Ishikawa (cell line): ENCODE measurements at regions not wholly inside any gene's neighbourhood (a gene's known extent, or its start where the extent isn't known, plus 50 kb on each side); places are given as distances from the start of the nearest gene placed in this dataset.

Source experiments
- CEBPB ChIP-seq: IDR thresholded peaks from 2 replicates; pipeline ENCODE4 v1.6.1; 2012
- CREB1 ChIP-seq: IDR thresholded peaks from 2 replicates; pipeline ENCODE4 v1.6.1; 2012; ENCODE audit warnings: low read depth
- EGR1 ChIP-seq: IDR thresholded peaks from 2 replicates; pipeline ENCODE4 v1.6.1; 2012
- EP300 ChIP-seq: IDR thresholded peaks from 2 replicates; pipeline ENCODE4 v1.6.1; 2012; ENCODE audit warnings: borderline replicate concordance
- FOXM1 ChIP-seq: IDR thresholded peaks from 2 replicates; pipeline ENCODE4 v1.6.1; 2012; ENCODE audit warnings: low read depth, borderline replicate concordance
- MAX ChIP-seq: IDR thresholded peaks from 2 replicates; pipeline ENCODE4 v1.6.1; 2012
- NFIC ChIP-seq: IDR thresholded peaks from 2 replicates; pipeline ENCODE4 v1.6.1; 2012
- RAD21 ChIP-seq: IDR thresholded peaks from 2 replicates; pipeline ENCODE4 v1.6.1; 2012; ENCODE audit warnings: low read depth
- TAF1 ChIP-seq: IDR thresholded peaks from 2 replicates; pipeline ENCODE4 v1.6.1; 2012; ENCODE audit warnings: low read depth, mild to moderate bottlenecking
- TCF12 ChIP-seq: IDR thresholded peaks from 2 replicates; pipeline ENCODE4 v1.6.1; 2012; ENCODE audit warnings: low read depth
- TEAD4 ChIP-seq: IDR thresholded peaks from 2 replicates; pipeline ENCODE4 v1.6.1; 2012
- USF1 ChIP-seq: IDR thresholded peaks from 2 replicates; pipeline ENCODE4 v1.6.1; 2012
- YY1 ChIP-seq: IDR thresholded peaks from 2 replicates; pipeline ENCODE4 v1.6.1; 2012; ENCODE audit warnings: low read depth
- ZBTB7A ChIP-seq: IDR thresholded peaks from 2 replicates; pipeline ENCODE4 v1.6.1; 2012; ENCODE audit warnings: low read depth
- TF ChIP-seq, protein P1 (sequence below): IDR thresholded peaks from 2 replicates; pipeline ENCODE4 v1.6.1; 2012; ENCODE audit warnings: low read depth, mild to moderate bottlenecking

GRCh38 chr1:116207126-116207735 is 96.0 kb downstream of the MAB21L3 start:
- no peak for TF ChIP-seq EGR1
- TF ChIP-seq CREB1: no peak
- no peak for TF ChIP-seq FOXM1
- TF ChIP-seq, protein P1, sequence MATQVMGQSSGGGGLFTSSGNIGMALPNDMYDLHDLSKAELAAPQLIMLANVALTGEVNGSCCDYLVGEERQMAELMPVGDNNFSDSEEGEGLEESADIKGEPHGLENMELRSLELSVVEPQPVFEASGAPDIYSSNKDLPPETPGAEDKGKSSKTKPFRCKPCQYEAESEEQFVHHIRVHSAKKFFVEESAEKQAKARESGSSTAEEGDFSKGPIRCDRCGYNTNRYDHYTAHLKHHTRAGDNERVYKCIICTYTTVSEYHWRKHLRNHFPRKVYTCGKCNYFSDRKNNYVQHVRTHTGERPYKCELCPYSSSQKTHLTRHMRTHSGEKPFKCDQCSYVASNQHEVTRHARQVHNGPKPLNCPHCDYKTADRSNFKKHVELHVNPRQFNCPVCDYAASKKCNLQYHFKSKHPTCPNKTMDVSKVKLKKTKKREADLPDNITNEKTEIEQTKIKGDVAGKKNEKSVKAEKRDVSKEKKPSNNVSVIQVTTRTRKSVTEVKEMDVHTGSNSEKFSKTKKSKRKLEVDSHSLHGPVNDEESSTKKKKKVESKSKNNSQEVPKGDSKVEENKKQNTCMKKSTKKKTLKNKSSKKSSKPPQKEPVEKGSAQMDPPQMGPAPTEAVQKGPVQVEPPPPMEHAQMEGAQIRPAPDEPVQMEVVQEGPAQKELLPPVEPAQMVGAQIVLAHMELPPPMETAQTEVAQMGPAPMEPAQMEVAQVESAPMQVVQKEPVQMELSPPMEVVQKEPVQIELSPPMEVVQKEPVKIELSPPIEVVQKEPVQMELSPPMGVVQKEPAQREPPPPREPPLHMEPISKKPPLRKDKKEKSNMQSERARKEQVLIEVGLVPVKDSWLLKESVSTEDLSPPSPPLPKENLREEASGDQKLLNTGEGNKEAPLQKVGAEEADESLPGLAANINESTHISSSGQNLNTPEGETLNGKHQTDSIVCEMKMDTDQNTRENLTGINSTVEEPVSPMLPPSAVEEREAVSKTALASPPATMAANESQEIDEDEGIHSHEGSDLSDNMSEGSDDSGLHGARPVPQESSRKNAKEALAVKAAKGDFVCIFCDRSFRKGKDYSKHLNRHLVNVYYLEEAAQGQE: no peak
- TF ChIP-seq CEBPB: no peak
- no peak for TF ChIP-seq TCF12
- no peak for TF ChIP-seq TEAD4
- TF ChIP-seq MAX: no peak

GRCh38 chr1:116208136-116208535 is 96.9 kb downstream of the MAB21L3 start:
- TF ChIP-seq FOXM1 (no peak), NFIC (no peak), RAD21 (no peak), ZBTB7A (no peak), CREB1 (no peak), TEAD4 (no peak), TCF12 (no peak), CEBPB (no peak), EGR1 (no peak), USF1 (no peak), MAX (no peak), EP300 (no peak), YY1 (no peak), TAF1 (no peak)
- TF ChIP-seq, protein P1: no peak

GRCh38 chr1:116211294-116211693 is 100.1 kb downstream of the MAB21L3 start:
- no peak for TF ChIP-seq EP300
- no peak for TF ChIP-seq ZBTB7A
- TF ChIP-seq MAX: no peak
- TF ChIP-seq CEBPB: no peak
- TF ChIP-seq YY1: no peak
- TF ChIP-seq, protein P1: no peak

- TF ChIP-seq RAD21 (peak; percentile 13; the same call in 1 of the 2 replicates), CREB1 (no peak)
Observed at GRCh38 chr1:116218922-116219321, 107.7 kb downstream of the MAB21L3 start.

DNA sequence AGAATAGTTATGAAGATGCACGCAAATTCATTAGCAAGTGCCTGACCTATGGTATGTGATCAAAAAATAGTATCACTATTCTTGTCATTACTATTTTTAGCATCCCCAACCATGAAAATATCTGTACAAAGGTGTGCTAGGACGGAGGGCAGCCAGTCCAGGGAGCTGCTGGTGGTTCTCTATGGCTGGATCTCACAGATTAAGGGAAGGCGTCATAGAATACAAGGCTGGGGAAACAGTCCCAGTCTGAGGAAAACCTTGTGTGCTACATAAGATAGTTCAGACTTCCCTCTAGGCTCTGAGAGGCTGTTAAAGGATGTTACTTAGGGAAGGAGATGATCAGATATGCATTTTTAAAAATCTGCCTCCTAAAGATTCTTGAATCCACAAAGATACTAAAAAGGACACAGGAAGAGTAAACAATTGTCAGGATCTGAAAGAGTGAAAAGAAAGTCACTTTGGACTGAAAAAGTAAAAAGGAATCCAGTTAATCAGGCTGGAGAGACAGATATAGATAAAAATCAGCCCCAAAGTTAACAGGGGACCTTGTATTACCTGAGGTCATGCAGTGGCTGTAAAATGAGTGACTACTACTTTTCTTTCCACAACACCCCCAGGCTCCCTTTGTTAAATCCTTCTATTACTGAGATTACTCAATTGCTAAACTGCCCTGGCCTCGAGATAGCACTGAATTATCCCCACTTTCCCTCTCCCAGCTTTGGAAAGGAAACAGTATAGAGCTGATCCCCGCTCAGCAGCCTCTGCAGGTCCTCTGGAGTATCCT is 108.6 kb downstream of the MAB21L3 start:
- no peak for TF ChIP-seq FOXM1
- no peak for TF ChIP-seq YY1
- TF ChIP-seq NFIC: no peak
- TF ChIP-seq TEAD4: no peak
- no peak for TF ChIP-seq MAX
- no peak for TF ChIP-seq EP300
- no peak for TF ChIP-seq ZBTB7A
- no peak for TF ChIP-seq RAD21
- no peak for TF ChIP-seq USF1
- no peak for TF ChIP-seq CEBPB
- TF ChIP-seq TAF1: no peak
- TF ChIP-seq EGR1: no peak
